NCI-H146 treated with DMSO at 0.1 percent for 48 hours (cell line): ENCODE measurements at regions not wholly inside any gene's neighbourhood (a gene's known extent, or its start where the extent isn't known, plus 50 kb on each side); places are given as distances from the start of the nearest gene placed in this dataset.

Experiments
- DNase-seq: peaks from one replicate; lab custom pipeline; 2025; ENCODE audit not compliant: unreplicated experiment; lab: John Stamatoyannopoulos, UW

- no peak for DNase-seq
Measured at GRCh38 chr3:13210221-13210975, 137.2 kb upstream of the IQSEC1 start.

- DNase-seq: no peak
Measured at GRCh38 chr3:13209634-13209997, 136.4 kb upstream of the IQSEC1 start.

GRCh38 chr3:13208706-13209633 is 135.7 kb upstream of the IQSEC1 start:
- no peak for DNase-seq

GRCh38 chr3:13207975-13208705 is 134.9 kb upstream of the IQSEC1 start:
- DNase-seq: no peak

- no peak for DNase-seq
Measured at GRCh38 chr3:13207578-13207922, 134.3 kb upstream of the IQSEC1 start.

- DNase-seq: no peak
Measured at GRCh38 chr3:13206799-13207577, 133.8 kb upstream of the IQSEC1 start.

- DNase-seq: no peak
Measured at GRCh38 chr3:13205567-13206143, 132.4 kb upstream of the IQSEC1 start.

GRCh38 chr3:13204177-13204581 is 130.9 kb upstream of the IQSEC1 start:
- DNase-seq: no peak

GRCh38 chr3:13203398-13204176 is 130.4 kb upstream of the IQSEC1 start:
- no peak for DNase-seq

GRCh38 chr3:13202744-13203397 is 129.6 kb upstream of the IQSEC1 start:
- DNase-seq: no peak

- DNase-seq: no peak
Measured at GRCh38 chr3:13201851-13202250, 128.6 kb upstream of the IQSEC1 start.

GRCh38 chr3:13200946-13201345 is 127.7 kb upstream of the IQSEC1 start:
- no peak for DNase-seq

GRCh38 chr3:13200465-13200864 is 127.2 kb upstream of the IQSEC1 start:
- DNase-seq: no peak

GRCh38 chr3:13199899-13200451 is 126.7 kb upstream of the IQSEC1 start:
- no peak for DNase-seq

GRCh38 chr3:13199006-13199776 is 126.0 kb upstream of the IQSEC1 start:
- DNase-seq: no peak

GRCh38 chr3:13198264-13198879 is 125.1 kb upstream of the IQSEC1 start:
- DNase-seq: no peak

- DNase-seq: no peak
Measured at GRCh38 chr3:13197795-13198194, 124.6 kb upstream of the IQSEC1 start.

- DNase-seq: no peak
Measured at GRCh38 chr3:13197281-13197680, 124.1 kb upstream of the IQSEC1 start.
